ENCODE measurements at regions not wholly inside any gene's neighbourhood (a gene's known extent, or its start where the extent isn't known, plus 50 kb on each side); places are given as distances from the start of the nearest gene placed in this dataset.
"Not testable (repeated sequence)": the region's sequence is repeated elsewhere in the genome, so short reads cannot be mapped to it uniquely, and the experiment has no call there.

- no peak for DNase-seq
These were observed 117.7 kb upstream of the GRM7 start for GRCh38 chr3:6743067-6743720.

DNA sequence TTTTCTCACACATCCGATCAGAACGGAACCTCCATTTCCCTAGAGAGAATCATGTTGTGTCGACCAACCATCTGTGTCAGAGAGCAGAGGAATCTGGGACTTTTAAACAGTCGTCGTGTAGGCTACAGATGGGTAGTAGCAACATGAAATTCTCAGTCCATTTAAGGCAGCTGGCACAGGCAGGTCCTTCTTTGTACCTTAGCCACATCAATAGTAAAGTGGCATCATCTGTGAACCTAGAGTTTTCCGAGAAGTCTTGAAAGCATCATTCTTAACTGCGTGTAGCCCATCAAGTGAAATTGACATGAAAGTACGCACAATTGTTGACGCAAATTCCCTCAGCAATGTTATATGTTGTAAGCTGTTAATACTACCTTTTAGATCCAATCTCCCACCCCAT is 114.5 kb upstream of the GRM7 start:
- DNase-seq: no peak

- DNase-seq: no peak
These were observed 113.9 kb upstream of the GRM7 start for GRCh38 chr3:6747017-6747416.

- no peak for DNase-seq
These were observed 110.1 kb upstream of the GRM7 start for GRCh38 chr3:6750782-6751181.

- DNase-seq: no peak
These were observed 107.4 kb upstream of the GRM7 start for GRCh38 chr3:6753536-6753935.

GRCh38 chr3:6769532-6770396 is 91.2 kb upstream of the GRM7 start:
- not testable (repeated sequence) for DNase-seq

- DNase-seq: no peak
These were observed 90.6 kb upstream of the GRM7 start for GRCh38 chr3:6770397-6770690.

DNA sequence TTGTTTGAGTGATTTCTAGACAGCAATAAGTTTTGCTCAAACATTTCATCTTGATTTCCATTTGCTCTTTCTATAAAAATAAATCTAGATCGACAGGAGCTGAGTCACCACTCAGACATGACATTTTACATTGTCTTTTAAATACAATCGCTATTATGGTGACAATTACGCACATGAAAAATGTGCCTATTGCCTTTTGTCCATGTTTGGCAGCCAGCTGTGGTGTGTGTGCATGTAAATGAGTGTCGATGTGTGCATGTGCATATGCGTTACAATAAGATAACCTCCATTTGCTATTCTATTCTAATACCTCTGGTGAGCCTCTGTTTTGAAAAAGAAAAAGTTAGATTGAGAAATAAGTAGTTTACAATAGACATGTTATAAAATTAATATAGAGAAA is 89.7 kb upstream of the GRM7 start:
- DNase-seq: no peak

DNA sequence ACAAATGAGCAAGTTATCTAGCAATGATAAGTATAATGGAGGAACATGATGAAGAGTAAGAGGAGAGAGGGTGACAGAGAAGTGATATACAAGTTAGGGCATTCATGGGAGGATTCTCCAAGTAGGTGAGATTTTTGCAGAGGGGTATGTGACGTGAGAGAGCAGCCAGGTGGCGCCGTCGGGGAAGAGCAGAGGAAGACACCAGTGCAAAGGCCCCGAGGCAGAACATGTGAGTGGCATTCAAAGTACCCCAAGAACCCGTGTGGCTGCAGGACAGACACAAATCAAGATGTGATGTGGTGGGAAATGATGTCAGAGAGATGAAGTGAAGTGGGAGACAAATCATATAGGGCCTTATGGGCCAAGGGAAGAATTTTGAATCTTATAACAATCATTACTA is 81.8 kb upstream of the GRM7 start:
- no peak for DNase-seq

DNA sequence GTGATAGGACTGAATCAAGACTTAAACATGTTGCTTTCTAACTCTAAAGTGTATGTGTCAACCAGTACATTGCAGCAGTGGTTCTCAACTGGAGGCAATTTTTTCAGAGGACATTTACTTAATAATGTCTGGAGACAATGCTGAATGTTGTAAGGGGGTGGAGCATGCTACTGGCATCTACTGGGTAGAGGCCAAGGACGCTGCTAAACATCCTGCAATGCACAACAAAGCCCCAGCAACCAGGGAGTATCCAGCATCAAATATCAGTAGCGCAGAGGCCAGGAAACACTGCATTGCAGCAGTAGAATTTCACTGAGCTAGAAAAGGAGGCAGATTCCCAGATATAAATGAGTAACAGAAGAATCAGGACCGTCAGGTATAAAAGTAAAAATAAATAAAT is 79.8 kb upstream of the GRM7 start:
- no peak for DNase-seq

DNA sequence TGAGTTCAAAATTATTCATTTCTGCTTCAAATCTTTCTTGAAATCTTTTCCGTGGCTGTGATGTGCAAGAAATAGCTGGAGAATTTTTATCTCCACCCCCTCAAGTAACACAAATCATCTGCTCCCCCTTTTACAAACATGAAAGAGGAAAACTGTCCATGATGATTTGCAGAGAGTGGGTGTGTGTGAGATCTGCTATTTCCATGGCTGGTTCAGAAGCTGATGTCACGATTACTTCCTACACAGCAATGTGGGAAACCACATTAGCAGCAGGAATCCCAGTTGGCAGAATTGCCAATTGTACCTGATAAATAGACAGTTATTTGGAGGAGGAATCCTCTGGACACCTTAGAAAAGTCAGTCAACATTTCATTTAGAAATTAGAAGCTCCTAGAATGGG is 75.2 kb upstream of the GRM7 start:
- no peak for DNase-seq

DNA sequence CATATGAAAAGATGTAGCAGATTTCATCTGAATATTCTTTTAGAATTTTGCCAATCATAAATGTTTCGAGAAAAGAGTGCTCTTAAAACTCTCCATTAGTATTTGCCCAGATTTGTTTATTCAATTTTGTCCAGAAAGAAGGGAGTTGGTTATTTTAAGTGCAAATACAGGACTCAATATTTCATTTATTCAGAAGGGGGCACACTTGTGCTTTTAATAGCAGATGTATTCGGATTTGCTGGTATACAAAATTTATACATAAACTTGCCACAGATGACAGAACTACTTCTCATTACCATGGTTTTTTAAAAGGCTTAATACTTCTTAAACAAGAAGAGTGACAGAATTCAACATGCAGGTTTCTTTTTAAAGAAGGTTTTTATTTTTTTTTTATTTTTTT is 69.8 kb upstream of the GRM7 start:
- DNase-seq: no peak

DNA sequence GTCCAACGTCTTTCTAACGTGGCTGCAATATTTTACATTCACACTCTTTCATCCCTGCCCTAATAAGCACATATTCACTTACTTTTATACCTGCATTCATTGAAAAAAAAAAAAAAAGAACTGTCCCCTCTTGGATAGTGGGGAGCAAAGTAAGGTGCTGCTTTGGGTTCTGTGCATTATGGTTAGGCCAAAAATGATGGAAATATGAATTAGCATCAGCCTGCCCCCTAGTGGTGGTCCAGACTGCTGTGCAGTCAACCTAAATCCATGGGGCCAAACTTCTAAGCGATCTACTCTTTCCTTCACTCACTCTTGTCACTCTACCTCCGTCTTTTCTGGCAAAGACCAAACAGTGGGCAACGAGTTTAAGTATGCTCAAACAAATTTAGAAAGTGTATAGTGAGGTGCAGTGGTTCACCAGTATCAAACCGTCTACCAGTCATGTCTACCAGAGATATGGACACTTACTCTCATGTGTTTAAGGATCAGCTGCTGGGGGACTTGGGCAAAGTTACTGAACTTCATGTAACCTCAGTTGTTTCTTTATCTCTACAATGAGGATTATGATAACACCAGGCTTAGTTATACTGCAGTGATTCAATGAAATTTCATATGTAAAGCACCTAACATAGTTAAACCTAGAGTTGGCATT is 61.5 kb upstream of the GRM7 start:
- DNase-seq: peak; percentile 63

GRCh38 chr3:6803619-6804018 is 57.3 kb upstream of the GRM7 start:
- no peak for DNase-seq

GRCh38 chr3:6805236-6805635 is 55.7 kb upstream of the GRM7 start:
- no peak for DNase-seq

DNA sequence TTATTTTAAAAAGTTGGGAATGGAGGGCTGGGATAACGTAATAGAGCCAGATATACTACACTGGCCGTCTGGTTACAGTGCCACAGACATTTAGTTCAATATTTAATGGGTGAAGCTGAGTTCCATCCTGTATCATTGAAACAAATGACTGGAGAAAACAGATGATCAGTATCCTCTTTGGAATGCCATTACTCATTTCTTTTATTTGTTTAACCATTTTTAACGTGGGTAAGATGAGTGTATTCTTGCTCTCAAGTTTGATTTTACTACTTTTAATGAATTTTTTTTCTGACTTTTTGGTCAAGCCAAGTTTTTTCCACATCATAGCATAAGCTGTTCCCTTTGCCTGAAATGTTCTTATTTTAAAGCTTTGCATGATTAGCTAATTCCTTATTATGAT is 53.9 kb upstream of the GRM7 start:
- DNase-seq: no peak

GRCh38 chr3:6807967-6808588 is 52.8 kb upstream of the GRM7 start:
- DNase-seq: no peak

DNA sequence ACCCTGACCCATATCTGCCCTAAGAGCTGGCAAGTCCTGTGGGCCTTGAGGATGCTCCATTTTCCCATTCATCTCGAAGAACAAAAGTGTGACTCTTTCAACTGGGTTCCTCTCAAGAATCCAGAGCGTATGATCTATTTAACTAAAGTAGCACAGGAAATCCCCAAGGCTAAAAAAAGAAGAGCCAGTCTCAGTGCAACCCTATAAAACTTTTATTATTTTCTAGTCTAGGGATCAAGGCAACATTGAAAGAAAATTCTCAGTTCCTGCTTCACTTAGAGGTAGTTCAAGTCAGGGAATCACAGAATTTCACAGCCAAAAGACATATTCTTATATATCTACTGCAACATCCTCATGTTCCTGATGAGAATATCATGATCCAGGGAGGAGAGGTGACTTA is 51.6 kb upstream of the GRM7 start:
- DNase-seq: no peak

Measured in stimulated activated CD8-positive, alpha-beta memory T cell treated with anti-CD3 and anti-CD28 coated beads, Interleukin-4, amount 100 ng/mL, for 48 hours (primary cell).